GM12865 (cell line): ENCODE measurements at regions not wholly inside any gene's neighbourhood (a gene's known extent, or its start where the extent isn't known, plus 50 kb on each side); places are given as distances from the start of the nearest gene placed in this dataset.

Experiments
- DNase-seq: peaks from one replicate; pipeline ENCODE4 v3.0.0; 2010; ENCODE audit warnings: low read depth
- H3K4me3 ChIP-seq: 2 replicates; pipeline ENCODE4 v1.5.1; 2011; ENCODE audit warnings: mild to moderate bottlenecking, low read depth, low read length, control low read depth
- TF ChIP-seq, protein P1 (sequence below): IDR thresholded peaks from 2 replicates; pipeline ENCODE4 v1.5.1; 2011; ENCODE audit warnings: low read length, control low read depth, low read depth, inconsistent platforms; ENCODE audit not compliant: insufficient read depth; ENCODE audit errors: missing control alignments

- TF ChIP-seq, protein P1, sequence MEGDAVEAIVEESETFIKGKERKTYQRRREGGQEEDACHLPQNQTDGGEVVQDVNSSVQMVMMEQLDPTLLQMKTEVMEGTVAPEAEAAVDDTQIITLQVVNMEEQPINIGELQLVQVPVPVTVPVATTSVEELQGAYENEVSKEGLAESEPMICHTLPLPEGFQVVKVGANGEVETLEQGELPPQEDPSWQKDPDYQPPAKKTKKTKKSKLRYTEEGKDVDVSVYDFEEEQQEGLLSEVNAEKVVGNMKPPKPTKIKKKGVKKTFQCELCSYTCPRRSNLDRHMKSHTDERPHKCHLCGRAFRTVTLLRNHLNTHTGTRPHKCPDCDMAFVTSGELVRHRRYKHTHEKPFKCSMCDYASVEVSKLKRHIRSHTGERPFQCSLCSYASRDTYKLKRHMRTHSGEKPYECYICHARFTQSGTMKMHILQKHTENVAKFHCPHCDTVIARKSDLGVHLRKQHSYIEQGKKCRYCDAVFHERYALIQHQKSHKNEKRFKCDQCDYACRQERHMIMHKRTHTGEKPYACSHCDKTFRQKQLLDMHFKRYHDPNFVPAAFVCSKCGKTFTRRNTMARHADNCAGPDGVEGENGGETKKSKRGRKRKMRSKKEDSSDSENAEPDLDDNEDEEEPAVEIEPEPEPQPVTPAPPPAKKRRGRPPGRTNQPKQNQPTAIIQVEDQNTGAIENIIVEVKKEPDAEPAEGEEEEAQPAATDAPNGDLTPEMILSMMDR = no peak
- H3K4me3 ChIP-seq = no peak overlapping the region
- DNase-seq = peak; percentile 4
Observed at GRCh38 chr2:163405298-163405697, 330.5 kb downstream of the FIGN start.

DNA sequence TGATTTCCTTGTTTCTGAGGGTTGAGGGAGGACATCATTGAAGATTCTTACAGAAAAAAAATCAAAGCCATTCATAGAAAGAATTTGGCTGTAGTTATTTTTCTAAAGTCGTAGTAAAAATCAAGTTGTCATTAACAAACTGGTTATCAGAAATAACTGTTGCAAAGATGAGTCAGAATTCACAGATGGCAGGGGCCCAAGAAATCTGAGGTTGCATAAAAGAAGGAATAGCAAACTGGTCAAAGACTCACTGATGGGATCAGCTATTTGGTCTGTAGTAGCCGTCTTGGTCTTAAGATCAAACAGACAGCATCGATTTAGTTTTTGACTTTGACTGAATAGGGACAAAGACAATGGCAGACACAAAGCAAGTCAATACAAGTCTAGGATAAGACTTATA lies 334.3 kb downstream of the FIGN start:
- TF ChIP-seq, protein P1 = no peak
- no peak for DNase-seq
- H3K4me3 ChIP-seq = no peak overlapping the region

GRCh38 chr2:163397451-163397850 lies 338.4 kb downstream of the FIGN start:
- no peak for DNase-seq
- no peak overlapping the region for H3K4me3 ChIP-seq
- TF ChIP-seq, protein P1 = no peak

- TF ChIP-seq, protein P1 = no peak
- no peak for DNase-seq
- no peak overlapping the region for H3K4me3 ChIP-seq
Observed at GRCh38 chr2:163395602-163396001, 340.2 kb downstream of the FIGN start.

- TF ChIP-seq, protein P1 = no peak
- H3K4me3 ChIP-seq = no peak overlapping the region
- no peak for DNase-seq
Observed at GRCh38 chr2:163389838-163390237, 346.0 kb downstream of the FIGN start.

DNA sequence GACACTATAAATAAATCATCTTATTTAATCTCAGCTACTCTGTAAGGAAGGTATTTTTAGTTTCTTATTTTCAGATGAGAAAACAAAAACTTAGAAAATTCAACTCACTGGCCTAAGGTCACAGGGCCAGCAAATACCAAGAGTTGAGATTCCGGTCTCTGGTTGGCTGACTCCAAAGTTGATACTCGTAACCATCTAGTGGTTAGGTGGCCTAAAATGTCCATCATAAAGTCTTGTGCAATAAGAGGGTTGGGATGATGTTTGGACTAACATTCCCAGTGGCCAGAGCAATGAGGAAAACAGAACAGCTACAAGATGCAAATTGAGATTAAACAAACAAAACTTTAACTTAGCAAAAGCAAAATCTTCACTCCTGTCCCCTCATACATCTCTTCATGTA lies 360.3 kb downstream of the FIGN start:
- DNase-seq = no peak
- TF ChIP-seq, protein P1 = no peak
- no peak overlapping the region for H3K4me3 ChIP-seq

- TF ChIP-seq, protein P1 = no peak
- DNase-seq = no peak
- H3K4me3 ChIP-seq = no peak overlapping the region
Observed at GRCh38 chr2:163375070-163375469, 360.7 kb downstream of the FIGN start.
